NCI-H128 (cell line): ENCODE measurements at regions not wholly inside any gene's neighbourhood (a gene's known extent, or its start where the extent isn't known, plus 50 kb on each side); places are given as distances from the start of the nearest gene placed in this dataset.

Source experiments
- DNase-seq: peaks from one replicate; lab custom pipeline; 2025; ENCODE audit not compliant: unreplicated experiment; lab: John Stamatoyannopoulos, UW

- no peak for DNase-seq
Measured at GRCh38 chr6:145483191-145483996, 251.9 kb downstream of the EPM2A start.

GRCh38 chr6:145485288-145485687, 250.0 kb downstream of the EPM2A start:
- DNase-seq, result no peak

GRCh38 chr6:145486306-145486705, 249.0 kb downstream of the EPM2A start:
- no peak for DNase-seq

- no peak for DNase-seq
Measured at GRCh38 chr6:145489583-145489982, 245.7 kb downstream of the EPM2A start.

- no peak for DNase-seq
Measured at GRCh38 chr6:145490068-145490467, 245.3 kb downstream of the EPM2A start.

- DNase-seq, result no peak
Measured at GRCh38 chr6:145491126-145491525, 244.2 kb downstream of the EPM2A start.

GRCh38 chr6:145497006-145497405, 238.3 kb downstream of the EPM2A start:
- DNase-seq, result no peak

- DNase-seq, result no peak
Measured at GRCh38 chr6:145498425-145498824, 236.9 kb downstream of the EPM2A start.

GRCh38 chr6:145502416-145502815, 232.9 kb downstream of the EPM2A start:
- peak; percentile 19 for DNase-seq

- DNase-seq, result no peak
Measured at GRCh38 chr6:145506136-145506535, 229.2 kb downstream of the EPM2A start.

GRCh38 chr6:145506565-145506964, 228.8 kb downstream of the EPM2A start:
- no peak for DNase-seq

- no peak for DNase-seq
Measured at GRCh38 chr6:145507239-145507638, 228.1 kb downstream of the EPM2A start.

GRCh38 chr6:145508107-145508506, 227.2 kb downstream of the EPM2A start:
- DNase-seq, result no peak

- no peak for DNase-seq
Measured at GRCh38 chr6:145517492-145517891, 217.8 kb downstream of the EPM2A start.

- no peak for DNase-seq
Measured at GRCh38 chr6:145525038-145525437, 210.3 kb downstream of the EPM2A start.

GRCh38 chr6:145529582-145529981, 205.7 kb downstream of the EPM2A start:
- DNase-seq, result no peak

GRCh38 chr6:145530454-145530853, 204.9 kb downstream of the EPM2A start:
- DNase-seq, result no peak

- DNase-seq, result no peak
Measured at GRCh38 chr6:145531032-145531431, 204.3 kb downstream of the EPM2A start.

GRCh38 chr6:145531822-145532221, 203.5 kb downstream of the EPM2A start:
- no peak for DNase-seq

- DNase-seq, result no peak
Measured at GRCh38 chr6:145532361-145532760, 203.0 kb downstream of the EPM2A start.

- no peak for DNase-seq
Measured at GRCh38 chr6:145534989-145535388, 200.3 kb downstream of the EPM2A start.

GRCh38 chr6:145538989-145539388, 196.3 kb downstream of the EPM2A start:
- no peak for DNase-seq

GRCh38 chr6:145539831-145540230, 195.5 kb downstream of the EPM2A start:
- no peak for DNase-seq
